Ovary (tissue), 7 donors: ENCODE measurements at regions not wholly inside any gene's neighbourhood (a gene's known extent, or its start where the extent isn't known, plus 50 kb on each side); places are given as distances from the start of the nearest gene placed in this dataset.

Experiments
- DNase-seq, 5 donors: peaks; one replicate each; pipeline ENCODE4 v3.0.0-alpha.2; 2019 to 2020
- H3K27ac ChIP-seq, 2 donors: fragments of 200-600 bp; one replicate each; pipeline versions ENCODE4 v1.5.1 to v1.8.0; 2019 to 2022
- H3K27me3 ChIP-seq: fragments of 200-600 bp; one replicate; pipeline ENCODE4 v1.8.0; 2022
- H3K36me3 ChIP-seq: fragments of 200-600 bp; sonication (generic); one replicate; pipeline ENCODE4 v1.5.1; 2019
- H3K4me1 ChIP-seq: one replicate; pipeline ENCODE4 v1.8.1; 2013; ENCODE audit warnings: mild to moderate bottlenecking, moderate library complexity; ENCODE audit not compliant: insufficient read depth
- H3K4me3 ChIP-seq: fragments of 200-600 bp; sonication (generic); one replicate; pipeline ENCODE4 v1.5.1; 2017
- H3K9me3 ChIP-seq, 2 donors: fragments of 200-600 bp in 1 of 2; sonication (generic) in 1 of 2; one replicate each; pipeline versions ENCODE4 v1.5.1 to v1.8.1; 2013 to 2019; ENCODE audit warnings: mild to moderate bottlenecking in 1 of 2, moderate library complexity in 1 of 2
- EP300 ChIP-seq: sonication (generic); formaldehyde crosslinking; IDR thresholded peaks from one replicate; pipeline ENCODE4 v1.6.1; 2017; ENCODE audit warnings: antibody characterized with exemption
- POLR2A ChIP-seq: fragments of 450-650 bp; IDR thresholded peaks from one replicate; pipeline ENCODE4 v1.6.1; 2017; ENCODE audit warnings: antibody characterized with exemption, mild to moderate bottlenecking, moderate library complexity
- WGBS, 3 donors: extraction: QIAGEN DNeasy Blood & Tissue Kit in 1 of 3; methylation state at CpG; one replicate each; pipeline versions ENCODE4 v1.1.5 to v1.1.7; 2013 to 2017; 5-methylcytosine and 5-hydroxymethylcytosine counted together
- intact Hi-C, 4 donors: fragments of 100-400 bp; cut with DNase I; formaldehyde crosslinking; loops; one replicate each; pipeline versions ENCODE4 v1.11.0 to v1.15.1; 2022 to 2023
- TF ChIP-seq, protein P1 (sequence below), 3 donors: fragments of 450-650 bp in 2 of 3; fragments of 200-600 bp in 1 of 3; IDR thresholded peaks; one replicate each; pipeline versions ENCODE4 v1.5.1 to v1.8.0; 2016 to 2022; ENCODE audit warnings: antibody characterized with exemption in 3 of 3, mild to moderate bottlenecking in 1 of 3
- donor health status: DM: no; HTN: no; CAD: no; lungs with moderate emphysema.
- donor health status: DM: no; HTN: no; CAD: no.
- donor health status: Bipolar disorder and iron deficiency.
- donor health status: DM: no; HTN: no; CAD: no.
- donor health status: DM: yes; HTN: yes; CAD: no.

DNA sequence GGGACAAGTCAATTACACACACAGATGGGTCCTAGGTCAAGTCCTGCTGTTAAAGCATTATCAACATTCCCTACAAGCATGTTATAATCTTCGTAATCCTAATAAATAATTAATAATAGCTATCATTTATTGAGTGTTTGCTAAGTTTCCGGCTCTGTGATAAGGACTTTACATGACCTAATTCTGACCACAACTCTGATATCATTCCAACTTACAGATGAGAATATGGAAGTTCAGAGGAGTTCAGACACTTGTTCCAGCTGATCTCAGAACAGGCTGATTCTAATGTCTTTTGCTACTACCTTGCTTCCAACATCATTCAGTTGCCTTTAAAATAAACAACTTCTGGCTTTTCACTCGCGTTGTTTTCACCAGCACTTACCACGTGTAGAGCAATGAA, 770.1 kb upstream of the CXADR start:
- no peaks in the 10 kb centered on the region for H3K27me3 ChIP-seq
- H3K36me3 ChIP-seq, result no peaks in the 10 kb centered on the region
- peaks cover 7% of the 10 kb centered on the region for H3K4me1 ChIP-seq
- peak overlapping the region in 1 of 2 donors; percentile 64 for H3K27ac ChIP-seq
- no peaks in the 10 kb centered on the region for H3K9me3 ChIP-seq
- intact Hi-C loops, result no loop called here
- WGBS, 3 donors, result 19 to 28% (median 23%) methylated on average over 5 of the region's 5 CpGs
- no peak for DNase-seq
- TF ChIP-seq, protein P1, sequence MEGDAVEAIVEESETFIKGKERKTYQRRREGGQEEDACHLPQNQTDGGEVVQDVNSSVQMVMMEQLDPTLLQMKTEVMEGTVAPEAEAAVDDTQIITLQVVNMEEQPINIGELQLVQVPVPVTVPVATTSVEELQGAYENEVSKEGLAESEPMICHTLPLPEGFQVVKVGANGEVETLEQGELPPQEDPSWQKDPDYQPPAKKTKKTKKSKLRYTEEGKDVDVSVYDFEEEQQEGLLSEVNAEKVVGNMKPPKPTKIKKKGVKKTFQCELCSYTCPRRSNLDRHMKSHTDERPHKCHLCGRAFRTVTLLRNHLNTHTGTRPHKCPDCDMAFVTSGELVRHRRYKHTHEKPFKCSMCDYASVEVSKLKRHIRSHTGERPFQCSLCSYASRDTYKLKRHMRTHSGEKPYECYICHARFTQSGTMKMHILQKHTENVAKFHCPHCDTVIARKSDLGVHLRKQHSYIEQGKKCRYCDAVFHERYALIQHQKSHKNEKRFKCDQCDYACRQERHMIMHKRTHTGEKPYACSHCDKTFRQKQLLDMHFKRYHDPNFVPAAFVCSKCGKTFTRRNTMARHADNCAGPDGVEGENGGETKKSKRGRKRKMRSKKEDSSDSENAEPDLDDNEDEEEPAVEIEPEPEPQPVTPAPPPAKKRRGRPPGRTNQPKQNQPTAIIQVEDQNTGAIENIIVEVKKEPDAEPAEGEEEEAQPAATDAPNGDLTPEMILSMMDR (IDR thresholded peaks at IDR 0.05), result no peak
- TF ChIP-seq EP300 (no peak), POLR2A (no peak)
- H3K4me3 ChIP-seq, result no peak overlapping the region

DNA sequence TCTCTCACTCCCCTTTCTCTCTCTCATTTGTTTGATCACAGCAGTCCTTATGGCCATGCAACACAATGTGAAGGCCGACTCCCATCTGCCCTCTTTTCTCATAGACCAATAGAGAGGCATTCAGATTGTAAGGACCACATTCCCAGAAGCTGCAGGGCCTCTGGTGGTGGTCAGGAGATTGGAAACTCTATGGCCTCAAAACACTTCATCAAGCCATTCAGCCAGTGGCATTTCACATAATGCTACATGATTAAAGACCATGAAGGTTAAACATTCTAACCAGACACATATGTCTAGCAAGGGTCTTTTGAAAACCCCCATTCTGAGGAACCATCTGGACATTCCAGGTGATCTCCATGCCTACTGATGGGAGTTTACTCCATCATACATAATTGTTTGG, 769.5 kb upstream of the CXADR start:
- intact Hi-C loops, result no loop called here
- WGBS, 3 donors, result 90 to 100% (median 95%) methylated on average over 1 of the region's 1 CpG
- peak overlapping the region in 1 of 2 donors; percentile 64 for H3K27ac ChIP-seq

DNA sequence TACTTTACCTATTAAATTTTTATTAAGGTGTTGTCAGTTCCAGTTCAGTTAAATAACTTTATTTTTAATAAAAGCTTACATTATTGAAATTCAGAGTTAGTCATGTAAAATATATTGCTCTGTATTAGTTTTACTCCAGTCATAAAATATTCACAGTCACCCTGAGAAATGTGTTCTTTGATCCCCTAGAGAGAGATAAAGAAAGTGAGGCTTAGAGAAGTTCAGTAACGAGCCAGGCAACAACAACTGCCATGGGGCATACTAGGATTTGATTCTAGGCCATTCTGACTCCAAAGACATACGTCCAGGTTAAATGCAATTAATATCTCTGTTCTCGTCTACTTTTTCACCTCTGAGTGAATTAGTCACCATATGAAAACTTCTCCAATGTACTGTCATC, 761.9 kb upstream of the CXADR start:
- H3K36me3 ChIP-seq, result no peaks in the 10 kb centered on the region
- peaks cover 1% of the 10 kb centered on the region for H3K4me1 ChIP-seq
- H3K27me3 ChIP-seq, result no peaks in the 10 kb centered on the region
- 59 to 79% (median 78%) methylated on average over 3 of the region's 3 CpGs for WGBS, 3 donors
- intact Hi-C loops, result no loop called here
- no peak overlapping the region for H3K27ac ChIP-seq
- H3K9me3 ChIP-seq, result no peaks in the 10 kb centered on the region
- H3K4me3 ChIP-seq, result no peak overlapping the region
- TF ChIP-seq POLR2A, result no peak
- TF ChIP-seq, protein P1 (IDR thresholded peaks at IDR 0.05), result no peak
- TF ChIP-seq EP300, result no peak
- no peak for DNase-seq

More for the DNA sequence above, 769.5 kb upstream of the CXADR start:
- Histone ChIP-seq H3K4me1 (peaks cover 7% of the 10 kb centered on the region), H3K9me3 (no peaks in the 10 kb centered on the region), H3K36me3 (no peaks in the 10 kb centered on the region), H3K27me3 (no peaks in the 10 kb centered on the region), H3K4me3 (no peak overlapping the region)
- TF ChIP-seq POLR2A, result no peak
- no peak for TF ChIP-seq EP300
- TF ChIP-seq, protein P1 (IDR thresholded peaks at IDR 0.05), result no peak
- DNase-seq, result no peak

DNA sequence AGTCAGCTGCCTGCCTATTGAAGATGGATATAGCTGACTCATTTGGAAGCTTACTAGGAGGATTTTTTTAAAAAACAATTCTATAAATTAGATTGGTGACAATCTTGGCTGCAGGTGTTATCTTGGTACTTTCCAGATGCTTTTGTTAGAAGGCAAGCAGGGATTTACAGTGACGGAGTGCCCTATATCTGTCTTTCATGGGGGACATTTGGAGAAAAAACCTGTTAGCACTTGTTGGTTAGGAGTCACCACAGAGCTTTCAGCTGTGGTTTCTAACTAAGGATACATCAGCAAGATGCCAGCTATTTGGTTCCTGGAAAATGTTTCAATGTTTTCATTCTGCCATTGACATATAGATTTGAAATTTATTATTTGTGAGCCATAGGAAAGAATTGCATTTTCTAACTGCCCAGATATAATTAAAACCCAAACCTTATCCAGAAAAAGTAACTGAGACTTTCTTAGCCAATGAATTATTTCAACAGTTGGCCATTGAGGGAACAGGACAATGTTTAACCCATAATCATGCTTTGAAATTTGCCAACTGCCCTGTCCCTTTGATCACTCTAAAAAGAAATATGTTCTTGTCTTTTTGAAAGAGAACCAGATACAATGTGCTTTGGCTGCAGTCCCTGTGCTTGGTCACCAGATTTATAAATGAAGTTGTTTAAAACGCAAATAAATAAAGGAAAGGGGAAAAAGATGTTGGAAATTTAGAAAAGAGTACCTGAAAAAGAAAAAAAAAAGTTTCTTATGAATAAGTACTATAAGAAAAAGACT, 761.0 kb upstream of the CXADR start:
- WGBS, 3 donors, result 22 to 46% (median 44%) methylated on average over 2 of the region's 2 CpGs
- intact Hi-C loops, result no loop called here
- H3K27ac ChIP-seq, result peak overlapping the region in 1 of 2 donors; percentile 15
- H3K4me3 ChIP-seq, result no peak overlapping the region
- H3K4me1 ChIP-seq, result peaks cover 1% of the 10 kb centered on the region
- TF ChIP-seq EP300 (no peak), POLR2A (no peak)
- TF ChIP-seq, protein P1 (IDR thresholded peaks at IDR 0.05), result no peak
- no peaks in the 10 kb centered on the region for H3K27me3 ChIP-seq
- H3K9me3 ChIP-seq, result no peaks in the 10 kb centered on the region
- peak in 1 of 5 donors; percentile 33 for DNase-seq
- H3K36me3 ChIP-seq, result no peaks in the 10 kb centered on the region
